Nephron (organoid): ENCODE measurements at regions not wholly inside any gene's neighbourhood (a gene's known extent, or its start where the extent isn't known, plus 50 kb on each side); places are given as distances from the start of the nearest gene placed in this dataset.

Source experiments
- H3K27ac Mint-ChIP-seq, 3 experiments: 2 replicates each; pipeline ENCODE4 v1.8.0; 2020; ENCODE audit warnings: mixed read lengths in 3 of 3, mild to moderate bottlenecking in 2 of 3, moderate library complexity in 1 of 3
- H3K27me3 Mint-ChIP-seq: 2 replicates; pipeline ENCODE4 v1.8.0; 2021; ENCODE audit warnings: low read depth, mild to moderate bottlenecking, moderate library complexity, mixed read lengths
- H3K36me3 Mint-ChIP-seq: 2 replicates; pipeline ENCODE4 v1.8.0; 2020; ENCODE audit warnings: low read depth, mixed read lengths
- H3K4me1 Mint-ChIP-seq: 2 replicates; pipeline ENCODE4 v1.8.0; 2020; ENCODE audit warnings: mixed read lengths
- H3K4me3 Mint-ChIP-seq, 3 experiments: 2 replicates each; pipeline ENCODE4 v1.8.0; 2020; ENCODE audit warnings: mild to moderate bottlenecking in 3 of 3, mixed read lengths in 3 of 3, moderate library complexity in 2 of 3
- H3K9me3 Mint-ChIP-seq: 2 replicates; pipeline ENCODE4 v1.8.0; 2020; ENCODE audit warnings: mixed read lengths
- TF ChIP-seq, protein P1 (sequence below), 3 experiments: fragments of 200-600 bp; sonication (generic); IDR thresholded peaks; one replicate each; pipeline ENCODE4 v1.5.0; 2021; ENCODE audit warnings: antibody characterized with exemption in 3 of 3; ENCODE audit not compliant: unreplicated experiment in 3 of 3

- Mint-ChIP-seq H3K9me3 (peaks cover 5% of the 10 kb centered on the region), H3K4me1 (no peaks in the 10 kb centered on the region), H3K4me3 (no peak overlapping the region), H3K27me3 (no peaks in the 10 kb centered on the region), H3K27ac (no peak overlapping the region), H3K36me3 (no peaks in the 10 kb centered on the region)
- TF ChIP-seq, protein P1, sequence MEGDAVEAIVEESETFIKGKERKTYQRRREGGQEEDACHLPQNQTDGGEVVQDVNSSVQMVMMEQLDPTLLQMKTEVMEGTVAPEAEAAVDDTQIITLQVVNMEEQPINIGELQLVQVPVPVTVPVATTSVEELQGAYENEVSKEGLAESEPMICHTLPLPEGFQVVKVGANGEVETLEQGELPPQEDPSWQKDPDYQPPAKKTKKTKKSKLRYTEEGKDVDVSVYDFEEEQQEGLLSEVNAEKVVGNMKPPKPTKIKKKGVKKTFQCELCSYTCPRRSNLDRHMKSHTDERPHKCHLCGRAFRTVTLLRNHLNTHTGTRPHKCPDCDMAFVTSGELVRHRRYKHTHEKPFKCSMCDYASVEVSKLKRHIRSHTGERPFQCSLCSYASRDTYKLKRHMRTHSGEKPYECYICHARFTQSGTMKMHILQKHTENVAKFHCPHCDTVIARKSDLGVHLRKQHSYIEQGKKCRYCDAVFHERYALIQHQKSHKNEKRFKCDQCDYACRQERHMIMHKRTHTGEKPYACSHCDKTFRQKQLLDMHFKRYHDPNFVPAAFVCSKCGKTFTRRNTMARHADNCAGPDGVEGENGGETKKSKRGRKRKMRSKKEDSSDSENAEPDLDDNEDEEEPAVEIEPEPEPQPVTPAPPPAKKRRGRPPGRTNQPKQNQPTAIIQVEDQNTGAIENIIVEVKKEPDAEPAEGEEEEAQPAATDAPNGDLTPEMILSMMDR (IDR thresholded peaks at IDR 0.05; ENCODE audit: unreplicated experiment in 3 of 3): no peak
Observed at GRCh38 chrX:145464650-145465049, 217.3 kb downstream of the SPANXN1 start.

DNA sequence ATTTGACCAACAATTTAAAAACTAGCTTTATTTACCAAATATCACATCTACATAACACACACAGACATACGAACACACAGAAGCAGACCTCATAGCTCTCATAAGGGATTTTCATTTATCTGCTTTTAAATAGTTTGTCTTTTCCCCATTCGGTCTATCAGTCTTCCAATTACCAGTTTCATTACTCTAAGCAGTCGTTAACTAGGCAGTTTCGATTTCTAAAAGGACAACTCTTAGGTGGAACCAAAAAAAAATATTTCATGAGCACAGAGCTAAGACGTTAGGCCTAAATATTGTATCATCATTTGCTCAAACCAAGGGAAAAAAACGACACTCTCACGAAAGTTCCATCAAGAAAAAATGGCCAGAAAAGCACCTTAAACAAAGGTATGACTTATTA lies 228.4 kb downstream of the SPANXN1 start:
- H3K27ac Mint-ChIP-seq: no peak overlapping the region
- H3K4me1 Mint-ChIP-seq: no peaks in the 10 kb centered on the region
- TF ChIP-seq, protein P1 (IDR thresholded peaks at IDR 0.05; ENCODE audit: unreplicated experiment in 3 of 3): no peak
- H3K4me3 Mint-ChIP-seq: no peak overlapping the region
- H3K9me3 Mint-ChIP-seq: peaks cover 2% of the 10 kb centered on the region
- no peaks in the 10 kb centered on the region for H3K36me3 Mint-ChIP-seq
- H3K27me3 Mint-ChIP-seq: no peaks in the 10 kb centered on the region

GRCh38 chrX:145484740-145485139 lies 237.4 kb downstream of the SPANXN1 start:
- Mint-ChIP-seq H3K27me3 (no peaks in the 10 kb centered on the region), H3K9me3 (peaks cover 11% of the 10 kb centered on the region), H3K27ac (no peak overlapping the region), H3K4me3 (no peak overlapping the region), H3K36me3 (no peaks in the 10 kb centered on the region), H3K4me1 (no peaks in the 10 kb centered on the region)
- TF ChIP-seq, protein P1 (IDR thresholded peaks at IDR 0.05; ENCODE audit: unreplicated experiment in 3 of 3): no peak

DNA sequence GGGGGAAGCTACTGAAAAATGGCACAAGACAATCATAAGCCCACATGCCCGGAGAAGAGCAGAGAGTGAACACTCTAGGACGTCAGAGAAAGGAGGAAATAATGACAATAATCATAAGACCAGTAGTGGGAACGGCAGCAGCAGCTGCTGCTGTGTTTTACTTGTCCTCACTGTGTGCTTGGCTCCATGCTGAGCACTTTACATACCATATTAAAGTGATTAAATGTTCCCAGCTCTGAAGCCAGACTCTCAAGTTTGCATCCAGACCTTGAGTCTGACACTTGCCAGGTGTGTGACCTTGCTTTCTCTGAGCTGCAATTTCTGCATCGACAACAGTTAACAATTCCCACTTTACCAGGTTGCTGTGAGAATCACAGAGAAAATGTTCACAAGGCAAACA lies 255.4 kb downstream of the SPANXN1 start:
- Mint-ChIP-seq H3K36me3 (no peaks in the 10 kb centered on the region), H3K9me3 (peaks cover 17% of the 10 kb centered on the region), H3K4me1 (no peaks in the 10 kb centered on the region), H3K4me3 (no peak overlapping the region), H3K27ac (no peak overlapping the region), H3K27me3 (no peaks in the 10 kb centered on the region)
- TF ChIP-seq, protein P1 (IDR thresholded peaks at IDR 0.05; ENCODE audit: unreplicated experiment in 3 of 3): no peak

DNA sequence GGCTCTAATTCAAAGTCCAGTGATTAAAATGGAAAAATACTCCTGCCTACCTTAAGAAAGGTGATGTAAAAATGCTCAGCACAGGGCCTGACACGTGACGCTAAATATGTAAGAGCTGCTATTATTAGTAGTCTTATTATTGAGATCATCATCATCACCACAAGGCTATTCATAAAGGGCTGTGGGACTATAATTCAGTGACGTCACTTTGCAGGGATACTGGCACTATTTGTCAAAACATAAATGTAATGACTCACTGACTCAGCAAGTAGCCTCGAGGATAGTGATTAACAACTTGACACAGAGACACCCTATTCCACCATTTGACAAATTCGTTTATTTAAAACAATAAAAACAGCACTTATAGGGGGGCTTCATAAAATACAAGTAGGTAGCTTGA lies 258.9 kb downstream of the SPANXN1 start:
- H3K27me3 Mint-ChIP-seq: peaks cover 2% of the 10 kb centered on the region
- no peak overlapping the region for H3K27ac Mint-ChIP-seq
- H3K36me3 Mint-ChIP-seq: no peaks in the 10 kb centered on the region
- no peaks in the 10 kb centered on the region for H3K4me1 Mint-ChIP-seq
- TF ChIP-seq, protein P1 (IDR thresholded peaks at IDR 0.05; ENCODE audit: unreplicated experiment in 3 of 3): no peak
- peaks cover 23% of the 10 kb centered on the region for H3K9me3 Mint-ChIP-seq
- no peak overlapping the region for H3K4me3 Mint-ChIP-seq

- no peaks in the 10 kb centered on the region for H3K27me3 Mint-ChIP-seq
- peaks cover 18% of the 10 kb centered on the region for H3K9me3 Mint-ChIP-seq
- TF ChIP-seq, protein P1 (IDR thresholded peaks at IDR 0.05; ENCODE audit: unreplicated experiment in 3 of 3): no peak
- H3K4me3 Mint-ChIP-seq: no peak overlapping the region
- H3K27ac Mint-ChIP-seq: no peak overlapping the region
- no peaks in the 10 kb centered on the region for H3K4me1 Mint-ChIP-seq
- no peaks in the 10 kb centered on the region for H3K36me3 Mint-ChIP-seq
Observed at GRCh38 chrX:145524931-145525330, 277.6 kb downstream of the SPANXN1 start.
